ENCODE measurements at regions not wholly inside any gene's neighbourhood (a gene's known extent, or its start where the extent isn't known, plus 50 kb on each side); places are given as distances from the start of the nearest gene placed in this dataset.

DNA sequence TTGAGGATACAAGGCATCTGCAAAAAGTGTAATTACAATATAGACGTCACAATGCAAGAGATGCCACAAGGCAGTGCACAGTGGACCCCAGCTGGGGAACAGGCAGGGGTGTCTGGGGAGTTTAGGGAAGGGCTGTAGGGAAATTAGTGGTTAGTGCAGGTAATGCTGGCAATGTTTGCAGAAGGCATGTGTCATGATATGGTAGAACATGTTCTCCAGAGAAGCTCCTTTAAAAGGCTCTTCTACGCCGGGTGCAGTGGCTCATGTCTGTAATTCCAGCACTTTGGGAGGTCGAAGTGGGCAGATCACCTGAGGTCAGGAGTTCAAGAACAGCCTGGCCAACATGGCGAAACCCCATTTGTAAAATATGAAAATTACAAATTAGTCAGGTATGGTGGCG lies 98.0 kb downstream of the JCAD start:
- TF ChIP-seq, protein P1, sequence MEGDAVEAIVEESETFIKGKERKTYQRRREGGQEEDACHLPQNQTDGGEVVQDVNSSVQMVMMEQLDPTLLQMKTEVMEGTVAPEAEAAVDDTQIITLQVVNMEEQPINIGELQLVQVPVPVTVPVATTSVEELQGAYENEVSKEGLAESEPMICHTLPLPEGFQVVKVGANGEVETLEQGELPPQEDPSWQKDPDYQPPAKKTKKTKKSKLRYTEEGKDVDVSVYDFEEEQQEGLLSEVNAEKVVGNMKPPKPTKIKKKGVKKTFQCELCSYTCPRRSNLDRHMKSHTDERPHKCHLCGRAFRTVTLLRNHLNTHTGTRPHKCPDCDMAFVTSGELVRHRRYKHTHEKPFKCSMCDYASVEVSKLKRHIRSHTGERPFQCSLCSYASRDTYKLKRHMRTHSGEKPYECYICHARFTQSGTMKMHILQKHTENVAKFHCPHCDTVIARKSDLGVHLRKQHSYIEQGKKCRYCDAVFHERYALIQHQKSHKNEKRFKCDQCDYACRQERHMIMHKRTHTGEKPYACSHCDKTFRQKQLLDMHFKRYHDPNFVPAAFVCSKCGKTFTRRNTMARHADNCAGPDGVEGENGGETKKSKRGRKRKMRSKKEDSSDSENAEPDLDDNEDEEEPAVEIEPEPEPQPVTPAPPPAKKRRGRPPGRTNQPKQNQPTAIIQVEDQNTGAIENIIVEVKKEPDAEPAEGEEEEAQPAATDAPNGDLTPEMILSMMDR (IDR thresholded peaks at IDR 0.05), result no peak
- no peak for TF ChIP-seq POLR2A (IDR thresholded peaks at IDR 0.05)
